HG03064 (cell line): ENCODE measurements at regions not wholly inside any gene's neighbourhood (a gene's known extent, or its start where the extent isn't known, plus 50 kb on each side); places are given as distances from the start of the nearest gene placed in this dataset.
"Not testable (repeated sequence)": the region's sequence is repeated elsewhere in the genome, so short reads cannot be mapped to it uniquely, and the experiment has no call there.

Source experiments
- ATAC-seq: cut with Tn5 transposase; IDR thresholded peaks from one replicate; pipeline ENCODE4 v1.9.1; 2021; ENCODE audit warnings: low read depth; ENCODE audit not compliant: unreplicated experiment

- no peak for ATAC-seq
Observed at GRCh38 chr3:162678941-162679340, 1182.3 kb downstream of the OTOL1 start.

GRCh38 chr3:162684260-162684659 lies 1187.7 kb downstream of the OTOL1 start:
- ATAC-seq = no peak

GRCh38 chr3:162699291-162699690 lies 1202.7 kb downstream of the OTOL1 start:
- ATAC-seq = no peak

- no peak for ATAC-seq
Observed at GRCh38 chr3:162701211-162701610, 1204.6 kb downstream of the OTOL1 start.

- ATAC-seq = no peak
Observed at GRCh38 chr3:162702768-162703385, 1206.3 kb downstream of the OTOL1 start.

GRCh38 chr3:162704238-162704637 lies 1207.6 kb downstream of the OTOL1 start:
- ATAC-seq = no peak

GRCh38 chr3:162704799-162705385 lies 1208.3 kb downstream of the OTOL1 start:
- no peak for ATAC-seq

GRCh38 chr3:162708394-162708793 lies 1211.8 kb downstream of the OTOL1 start:
- not testable (repeated sequence) for ATAC-seq

GRCh38 chr3:162708942-162709706 lies 1212.5 kb downstream of the OTOL1 start:
- not testable (repeated sequence) for ATAC-seq

- ATAC-seq = no peak
Observed at GRCh38 chr3:162710332-162711112, 1213.9 kb downstream of the OTOL1 start.

GRCh38 chr3:162717074-162717473 lies 1220.5 kb downstream of the OTOL1 start:
- ATAC-seq = not testable (repeated sequence)

- no peak for ATAC-seq
Observed at GRCh38 chr3:162718697-162719096, 1222.1 kb downstream of the OTOL1 start.

- ATAC-seq = no peak
Observed at GRCh38 chr3:162719684-162720341, 1223.2 kb downstream of the OTOL1 start.

- ATAC-seq = no peak
Observed at GRCh38 chr3:162721736-162722135, 1225.1 kb downstream of the OTOL1 start.

GRCh38 chr3:162722337-162722736 lies 1225.7 kb downstream of the OTOL1 start:
- ATAC-seq = no peak

GRCh38 chr3:162722796-162723195 lies 1226.2 kb downstream of the OTOL1 start:
- ATAC-seq = not testable (repeated sequence)

- ATAC-seq = no peak
Observed at GRCh38 chr3:162729686-162730085, 1233.1 kb downstream of the OTOL1 start.

GRCh38 chr3:162731961-162732360 lies 1235.4 kb downstream of the OTOL1 start:
- ATAC-seq = not testable (repeated sequence)

GRCh38 chr3:162738784-162739183 lies 1242.2 kb downstream of the OTOL1 start:
- ATAC-seq = no peak

- no peak for ATAC-seq
Observed at GRCh38 chr3:162740941-162741596, 1244.5 kb downstream of the OTOL1 start.
